Endothelial cell of umbilical vein (primary cell): ENCODE measurements at regions not wholly inside any gene's neighbourhood (a gene's known extent, or its start where the extent isn't known, plus 50 kb on each side); places are given as distances from the start of the nearest gene placed in this dataset.

ENCODE experiments used
- MAX ChIP-seq: IDR thresholded peaks from 2 replicates; pipeline ENCODE4 v1.6.1; 2011; ENCODE audit not compliant: insufficient read depth, insufficient read length
- POLR2A ChIP-seq: IDR thresholded peaks from 2 replicates; pipeline ENCODE4 v1.6.1; 2012; ENCODE audit warnings: low read depth, mild to moderate bottlenecking, control low read depth, low read length
- POLR2AphosphoS5 ChIP-seq: IDR thresholded peaks from 2 replicates; pipeline ENCODE4 v1.6.1; 2012; ENCODE audit warnings: low read depth, mild to moderate bottlenecking, control low read depth, low read length, moderate library complexity; ENCODE audit not compliant: insufficient read depth
- TF ChIP-seq, protein P1 (sequence below), 2 donors: IDR thresholded peaks; 1 replicate in 1 of 2; 2 replicates in 1 of 2; pipeline ENCODE4 v1.5.1; 2011; ENCODE audit warnings: low read length in 2 of 2, mild to moderate bottlenecking in 2 of 2, moderate library complexity in 2 of 2, control low read depth in 1 of 2, inconsistent platforms in 1 of 2, low read depth in 1 of 2; ENCODE audit not compliant: insufficient read depth in 1 of 2; ENCODE audit errors: extremely low read depth in 1 of 2

DNA sequence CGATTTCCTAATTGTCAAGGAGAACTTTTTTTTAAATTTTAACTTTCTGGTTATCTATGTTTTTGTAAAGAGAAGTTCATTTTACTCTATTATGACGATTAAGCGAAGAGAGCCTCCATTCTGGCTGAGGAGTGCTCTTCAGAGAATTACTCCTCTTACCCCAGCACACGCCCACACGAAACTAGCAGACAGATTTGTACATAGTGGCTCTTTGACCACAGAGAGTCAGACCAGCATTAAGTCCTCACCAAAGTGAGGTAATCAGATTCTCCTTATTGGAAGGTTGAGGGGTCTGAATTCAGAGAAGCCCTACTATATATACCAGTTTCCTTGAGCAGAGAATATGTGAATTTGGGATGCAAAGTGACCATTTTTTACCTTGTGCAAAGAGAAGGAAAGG lies 204.8 kb upstream of the TSC22D2 start:
- TF ChIP-seq, protein P1, sequence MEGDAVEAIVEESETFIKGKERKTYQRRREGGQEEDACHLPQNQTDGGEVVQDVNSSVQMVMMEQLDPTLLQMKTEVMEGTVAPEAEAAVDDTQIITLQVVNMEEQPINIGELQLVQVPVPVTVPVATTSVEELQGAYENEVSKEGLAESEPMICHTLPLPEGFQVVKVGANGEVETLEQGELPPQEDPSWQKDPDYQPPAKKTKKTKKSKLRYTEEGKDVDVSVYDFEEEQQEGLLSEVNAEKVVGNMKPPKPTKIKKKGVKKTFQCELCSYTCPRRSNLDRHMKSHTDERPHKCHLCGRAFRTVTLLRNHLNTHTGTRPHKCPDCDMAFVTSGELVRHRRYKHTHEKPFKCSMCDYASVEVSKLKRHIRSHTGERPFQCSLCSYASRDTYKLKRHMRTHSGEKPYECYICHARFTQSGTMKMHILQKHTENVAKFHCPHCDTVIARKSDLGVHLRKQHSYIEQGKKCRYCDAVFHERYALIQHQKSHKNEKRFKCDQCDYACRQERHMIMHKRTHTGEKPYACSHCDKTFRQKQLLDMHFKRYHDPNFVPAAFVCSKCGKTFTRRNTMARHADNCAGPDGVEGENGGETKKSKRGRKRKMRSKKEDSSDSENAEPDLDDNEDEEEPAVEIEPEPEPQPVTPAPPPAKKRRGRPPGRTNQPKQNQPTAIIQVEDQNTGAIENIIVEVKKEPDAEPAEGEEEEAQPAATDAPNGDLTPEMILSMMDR (IDR thresholded peaks at IDR 0.05; ENCODE audit: extremely low read depth in 1 of 2, insufficient read depth in 1 of 2, low read depth in 1 of 2, low read length in 2 of 2), result no peak
- TF ChIP-seq POLR2AphosphoS5 (no peak), POLR2A (no peak), MAX (no peak)
